ENCODE measurements at regions not wholly inside any gene's neighbourhood (a gene's known extent, or its start where the extent isn't known, plus 50 kb on each side); places are given as distances from the start of the nearest gene placed in this dataset.

DNA sequence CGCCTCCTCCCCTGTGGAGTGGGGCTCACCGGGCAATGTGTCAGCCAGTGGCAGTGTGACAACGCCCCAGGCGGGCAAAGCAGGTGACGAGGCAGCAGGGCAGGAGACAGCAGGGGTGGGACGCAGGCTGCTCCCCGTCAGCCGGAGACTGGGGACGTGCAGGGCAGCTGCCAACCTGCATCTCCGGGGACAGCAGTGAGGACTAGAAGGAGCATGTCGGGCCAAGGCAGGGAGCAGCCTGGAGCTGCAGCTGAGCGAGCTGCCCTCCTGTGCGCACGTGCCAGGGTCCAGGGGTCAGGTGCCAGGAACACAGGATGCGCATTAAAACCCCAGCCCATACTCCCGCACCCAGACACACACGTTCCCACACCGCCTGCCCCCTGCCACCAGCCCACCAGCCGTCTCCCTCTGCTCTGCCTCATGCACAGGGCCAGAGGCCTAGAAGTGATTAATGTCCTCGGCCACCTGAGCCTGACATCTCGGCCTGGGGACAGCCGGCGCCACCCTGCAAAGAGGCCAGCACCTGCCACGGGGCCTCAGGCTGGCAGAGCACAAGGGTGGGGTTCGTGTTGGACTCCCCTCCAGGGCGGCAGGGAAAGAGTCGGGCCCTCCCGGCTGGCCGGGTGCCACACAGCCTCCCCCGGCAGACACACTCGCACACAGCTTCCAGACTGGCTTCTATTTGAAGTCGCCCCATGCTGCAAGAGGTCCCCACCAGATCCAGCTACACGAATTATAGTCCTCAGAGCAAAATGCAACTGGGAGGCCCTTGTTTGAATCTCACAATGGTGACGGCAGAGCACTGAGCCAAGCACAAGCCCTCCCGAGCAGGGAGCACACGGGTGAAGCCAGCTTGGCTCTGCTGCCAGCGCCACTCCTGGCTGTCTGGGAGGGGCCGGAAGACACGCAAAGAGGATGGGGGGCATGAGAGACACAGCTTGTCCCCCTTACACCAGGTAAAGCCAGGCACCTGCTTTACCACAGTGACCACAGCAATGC lies 90.4 kb downstream of the RBFOX3 start:
- no peak for FAIRE-seq

DNA sequence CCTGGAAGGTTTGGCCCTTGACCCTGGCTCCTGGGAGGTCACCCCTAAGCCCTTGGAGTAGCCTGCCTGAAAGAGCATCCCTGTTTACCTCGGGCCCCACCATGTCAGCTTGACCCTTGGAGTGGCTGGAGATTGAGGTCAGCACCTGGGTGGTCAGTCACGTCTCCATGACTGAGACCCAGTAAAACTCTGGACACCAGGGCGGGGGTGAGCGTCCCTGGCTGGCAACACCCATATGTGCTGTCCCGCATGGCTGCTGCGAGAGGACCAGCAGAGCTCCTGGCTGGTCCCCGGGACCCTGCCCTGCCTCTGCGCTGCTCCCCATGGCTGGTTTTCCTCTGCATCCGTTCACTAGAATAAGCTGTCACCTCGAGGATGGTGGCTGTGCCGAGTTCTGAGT lies 91.2 kb downstream of the RBFOX3 start:
- FAIRE-seq, result no peak

DNA sequence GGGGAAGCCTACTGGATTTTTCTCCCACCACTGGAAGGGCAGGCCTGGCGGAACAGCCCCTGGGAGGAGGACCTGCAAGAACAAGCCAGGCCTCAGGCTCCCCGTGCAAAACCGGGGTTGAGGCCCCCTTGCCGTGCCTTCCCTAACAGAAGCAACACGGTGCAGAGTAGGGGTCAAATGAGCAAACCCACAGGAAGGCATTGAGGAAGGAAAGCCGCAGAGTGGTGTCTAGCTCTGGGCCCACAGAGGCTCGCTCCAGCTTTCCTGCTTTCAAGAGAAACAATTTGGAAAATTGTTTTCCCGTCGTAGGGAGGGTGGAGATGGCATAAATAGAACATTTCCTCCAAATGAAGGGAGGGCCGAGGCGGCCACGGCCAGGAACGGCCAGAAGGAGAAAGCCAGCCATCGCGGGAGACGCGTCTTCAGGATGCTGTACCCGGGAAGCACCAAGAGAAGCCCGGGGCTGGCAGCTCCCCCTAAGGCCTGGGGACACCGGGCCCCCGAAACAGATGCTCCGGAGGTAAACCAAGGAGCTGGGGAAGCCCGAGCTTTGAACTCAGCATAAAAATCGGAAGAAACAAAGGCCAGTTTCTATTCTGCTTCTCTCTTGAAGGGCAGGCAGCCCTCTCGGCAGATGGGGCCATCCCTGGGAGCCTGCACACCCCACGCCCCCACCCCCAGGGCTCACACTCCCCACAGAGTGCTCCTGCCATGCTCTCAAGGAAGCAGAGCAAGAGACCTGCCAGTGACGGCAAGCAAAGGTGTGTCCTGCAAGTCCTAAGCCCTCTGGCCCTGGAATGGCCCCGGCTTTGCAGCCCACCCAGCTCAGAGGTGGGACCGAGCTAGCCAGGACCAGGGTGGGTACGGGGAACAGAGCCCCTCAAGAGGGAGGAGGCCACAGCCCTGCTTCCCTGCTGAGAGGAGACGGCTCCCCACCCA lies 92.0 kb downstream of the RBFOX3 start:
- FAIRE-seq, result no peak

DNA sequence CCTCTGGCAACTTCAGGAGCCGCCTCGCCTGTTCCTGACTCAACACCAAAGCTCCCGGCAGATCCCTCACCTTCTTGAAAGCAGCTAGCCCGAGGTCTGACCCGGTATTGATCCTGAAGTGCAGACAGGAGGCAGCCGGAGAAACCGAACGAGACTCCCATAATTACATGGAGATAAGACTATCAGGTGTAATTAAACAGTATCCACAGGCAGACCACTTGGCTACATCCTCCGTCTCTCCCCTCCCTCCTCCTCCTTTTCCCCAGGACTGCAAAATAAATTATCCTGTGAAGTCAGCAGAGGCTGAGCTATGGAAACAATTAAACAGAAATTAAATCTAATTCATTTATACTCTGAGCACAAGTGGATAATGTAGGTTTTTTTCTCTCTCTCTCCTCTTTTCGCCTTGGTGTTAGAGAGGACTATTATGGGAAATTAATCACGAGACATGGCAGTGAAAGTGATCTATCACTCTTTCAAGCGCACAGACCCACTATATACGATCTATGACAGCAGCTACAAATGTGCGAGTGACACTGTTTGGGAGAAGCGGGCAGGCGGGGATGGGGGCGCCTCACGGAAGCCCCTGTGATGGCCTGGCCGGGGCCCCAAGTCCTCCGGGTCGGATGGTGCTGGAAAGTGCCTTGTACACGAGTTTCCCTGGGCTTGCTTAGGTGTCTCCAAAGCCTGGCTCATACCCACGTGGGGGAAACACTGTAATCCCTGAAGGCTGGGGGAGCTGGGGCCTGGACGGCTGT lies 92.8 kb downstream of the RBFOX3 start:
- no peak for FAIRE-seq

DNA sequence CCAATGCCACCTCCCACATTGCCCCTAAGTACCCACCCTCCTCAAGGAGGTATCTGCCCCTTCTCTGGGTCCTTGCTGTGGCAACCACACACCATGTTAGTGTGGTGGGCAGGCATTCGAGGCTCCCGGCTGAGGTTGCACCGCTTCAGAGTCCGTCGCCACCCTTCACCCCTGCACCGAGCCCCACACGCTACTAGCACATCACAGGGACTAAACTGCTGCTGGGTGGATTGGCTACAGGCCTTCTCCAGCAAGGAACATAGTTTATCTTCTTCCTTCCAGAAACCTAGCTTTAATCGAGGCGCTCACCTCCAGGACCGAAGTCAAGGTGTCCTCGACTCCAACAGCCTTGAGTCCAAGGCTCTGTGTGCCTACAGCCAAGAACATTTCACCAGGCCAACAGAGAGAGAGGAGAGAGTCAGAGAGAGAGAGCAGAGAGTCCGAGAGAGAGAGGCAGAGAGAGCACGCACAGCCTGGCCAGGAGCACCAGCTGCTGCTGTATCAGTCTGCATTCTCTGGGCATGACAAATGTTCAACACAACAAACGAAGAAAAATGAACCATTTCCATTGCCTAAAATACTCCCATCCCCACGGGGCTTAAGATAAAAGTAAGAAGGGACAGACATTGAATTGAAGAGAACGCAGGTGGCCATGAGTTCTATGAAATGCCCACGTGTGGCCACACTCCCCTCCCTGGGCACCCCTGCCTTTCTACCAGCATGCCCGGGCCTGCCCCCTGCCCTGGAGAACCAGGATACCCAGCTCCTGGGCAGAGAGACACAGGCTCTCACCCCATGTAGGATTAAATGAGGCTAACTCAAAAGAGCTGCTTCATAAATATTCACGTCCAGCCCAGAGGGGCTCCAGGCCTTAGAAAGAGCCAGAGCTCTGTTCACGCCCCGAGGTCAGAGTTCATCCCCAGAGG lies 94.9 kb downstream of the RBFOX3 start:
- FAIRE-seq, result no peak

DNA sequence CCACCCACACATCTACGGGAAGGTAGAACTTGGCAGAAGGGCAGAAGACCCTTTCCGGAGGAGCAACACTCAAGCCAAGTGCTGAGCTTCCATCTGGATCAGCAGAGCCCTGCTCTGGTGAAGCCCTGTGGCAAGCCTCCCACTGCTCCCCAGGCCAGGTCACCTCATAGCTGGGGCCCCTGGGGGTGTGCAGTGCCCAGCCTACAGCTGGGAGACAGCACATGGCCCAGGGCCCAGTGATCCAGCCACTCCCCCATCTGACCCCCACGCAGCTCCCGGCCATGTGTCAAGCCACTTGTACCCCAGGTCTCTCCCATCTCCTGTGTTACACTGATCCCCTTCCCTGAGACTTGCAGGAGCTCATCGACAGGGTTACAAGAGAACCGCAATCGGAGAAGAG lies 95.7 kb downstream of the RBFOX3 start:
- no peak for FAIRE-seq

DNA sequence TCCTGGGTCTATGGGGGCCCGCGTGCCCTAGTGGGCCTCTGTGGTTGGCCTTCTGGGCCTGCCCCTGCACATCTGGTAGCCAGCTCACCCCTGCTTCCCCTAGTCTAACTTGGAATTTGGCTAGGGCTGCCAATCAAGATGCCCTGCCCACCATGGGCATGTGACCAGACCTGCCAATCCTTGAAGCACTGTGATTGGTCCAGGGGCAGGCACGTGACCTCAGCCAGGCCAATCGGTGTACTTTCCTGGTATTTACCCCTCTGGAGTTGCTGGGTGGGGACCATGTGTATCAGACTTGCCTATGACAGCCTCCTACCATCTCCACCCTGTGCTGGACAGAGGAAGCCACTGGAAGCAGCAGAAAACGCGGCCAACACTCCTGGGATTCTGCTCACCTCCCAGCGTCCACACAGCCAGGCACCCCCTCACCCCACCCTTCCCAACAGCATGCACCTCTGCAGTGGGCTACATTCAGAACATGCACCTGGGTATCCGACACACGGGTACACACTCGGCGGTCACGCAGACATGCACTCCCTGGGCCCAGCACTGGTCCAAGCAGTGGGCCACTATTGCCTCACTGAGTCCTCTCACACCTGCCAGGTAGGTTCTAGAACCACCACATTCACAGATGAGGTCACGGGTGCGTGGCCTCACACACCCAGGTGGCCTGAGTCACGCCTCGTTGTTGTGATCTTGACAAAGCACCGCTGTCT lies 96.9 kb downstream of the RBFOX3 start:
- FAIRE-seq, result no peak

DNA sequence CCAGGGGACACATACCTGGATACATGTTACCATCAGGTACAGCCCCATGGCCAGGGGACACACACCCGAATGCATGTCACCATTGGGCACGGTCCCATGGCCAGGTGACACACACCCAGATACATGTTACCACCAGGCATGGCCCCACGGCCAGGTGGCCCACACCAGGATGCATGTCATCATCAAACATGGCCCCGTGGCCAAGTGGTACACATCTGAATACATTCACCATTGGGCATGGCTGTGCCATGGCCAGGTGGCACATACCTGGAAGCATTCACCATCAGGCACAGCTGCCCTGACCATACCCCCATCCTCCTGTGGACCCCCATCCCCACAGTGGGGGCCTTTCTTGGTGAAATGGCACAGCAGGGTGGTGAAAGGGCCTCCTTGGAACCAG lies 97.6 kb downstream of the RBFOX3 start:
- FAIRE-seq, result no peak

DNA sequence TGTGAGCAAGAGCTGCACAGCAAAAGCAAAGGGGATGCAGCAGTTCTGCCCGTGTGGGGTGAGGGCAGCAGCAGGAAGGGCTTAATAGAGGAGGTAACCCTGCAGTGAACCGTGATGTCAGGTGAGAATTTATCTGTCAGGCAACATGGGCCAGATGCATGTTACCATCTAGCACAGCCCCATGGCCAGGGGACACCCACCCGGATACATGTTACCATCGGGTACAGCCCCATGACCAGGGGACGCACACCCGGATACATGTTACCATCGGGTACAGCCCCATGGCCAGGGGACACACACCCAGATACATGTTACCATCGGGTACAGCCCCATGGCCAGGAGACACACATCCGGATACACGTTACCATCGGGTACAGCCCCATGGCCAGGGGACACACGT lies 99.4 kb downstream of the RBFOX3 start:
- FAIRE-seq, result no peak

DNA sequence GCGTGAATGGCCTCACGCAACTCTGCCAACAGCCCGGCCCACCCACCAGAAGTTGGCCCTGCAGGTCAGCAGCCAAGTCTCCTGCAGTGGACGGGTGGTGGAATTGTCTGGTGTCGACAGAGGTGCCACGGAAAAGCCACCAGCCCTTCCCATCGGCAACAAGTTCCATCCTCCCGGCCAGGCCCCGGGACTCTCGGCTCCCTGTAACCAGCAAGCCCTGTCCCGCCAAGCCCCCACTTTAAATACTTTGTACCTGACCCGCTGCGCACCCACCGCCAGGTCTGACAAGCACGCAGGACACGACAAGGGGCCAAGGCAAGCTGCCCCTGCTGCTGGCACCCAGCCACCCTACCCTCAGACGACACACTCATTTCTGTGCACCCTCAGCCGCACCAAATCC lies 100.8 kb downstream of the RBFOX3 start:
- FAIRE-seq, result no peak

DNA sequence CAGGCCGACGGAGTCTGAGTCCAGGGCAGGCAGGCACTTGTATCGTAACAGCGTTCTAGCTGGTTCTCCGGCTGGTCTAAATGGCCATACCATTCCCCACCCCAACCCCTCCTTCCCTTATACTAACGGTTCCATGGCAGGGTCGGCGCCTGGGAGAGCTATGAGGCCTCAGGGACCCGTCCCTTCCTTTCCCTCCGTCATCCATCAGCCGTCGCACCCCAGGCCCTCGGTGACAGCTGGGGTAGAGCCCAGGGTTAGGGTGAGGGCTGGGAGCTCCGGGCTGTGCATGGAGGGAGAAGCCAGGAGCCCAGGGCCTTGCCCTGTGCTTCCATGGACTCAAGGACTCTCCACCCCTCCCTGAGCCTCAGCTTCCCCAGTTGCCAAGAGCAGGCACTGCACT lies 101.4 kb downstream of the RBFOX3 start:
- no peak for FAIRE-seq

DNA sequence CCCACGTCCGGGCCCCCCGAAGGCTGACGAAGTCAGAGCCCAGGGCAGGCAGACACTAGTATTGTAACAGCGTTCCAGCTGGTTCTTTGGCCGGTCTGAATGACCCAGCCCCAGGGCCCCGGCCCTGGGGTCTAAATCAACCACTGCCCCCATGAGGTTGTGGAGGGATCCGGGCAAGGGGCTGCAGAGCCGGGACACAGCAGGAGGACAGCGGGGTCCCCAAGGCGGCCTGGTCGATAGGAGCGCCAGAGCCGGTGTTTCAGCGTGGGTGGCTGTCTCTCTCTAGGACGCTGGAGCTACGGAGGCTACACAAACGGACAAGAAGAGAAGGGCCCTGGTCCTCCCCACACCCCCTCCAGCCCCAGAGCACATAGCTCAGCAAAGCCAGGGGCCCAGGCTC lies 101.8 kb downstream of the RBFOX3 start:
- no peak for FAIRE-seq

DNA sequence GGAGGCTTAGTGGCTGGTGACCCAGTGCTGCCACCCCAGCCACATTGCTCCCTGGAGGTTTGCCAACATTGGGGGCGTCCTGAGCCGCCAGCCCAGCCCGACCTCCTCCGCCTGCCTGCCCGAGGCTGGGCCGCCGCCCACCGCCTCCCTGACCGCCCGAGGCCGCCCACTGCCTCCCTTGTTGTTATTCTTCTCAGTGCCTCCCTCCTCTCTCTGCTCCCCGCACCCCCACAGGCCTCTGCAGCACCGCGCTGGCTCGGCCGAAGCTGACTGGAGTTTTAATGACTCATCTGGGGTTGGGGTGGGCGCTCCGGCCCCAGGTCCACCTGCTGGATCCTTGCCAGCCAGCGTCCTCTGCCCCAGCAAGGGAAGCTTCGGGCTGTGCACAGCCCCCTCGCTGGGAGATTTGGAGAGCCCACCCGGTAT lies 102.5 kb downstream of the RBFOX3 start:
- no peak for FAIRE-seq

DNA sequence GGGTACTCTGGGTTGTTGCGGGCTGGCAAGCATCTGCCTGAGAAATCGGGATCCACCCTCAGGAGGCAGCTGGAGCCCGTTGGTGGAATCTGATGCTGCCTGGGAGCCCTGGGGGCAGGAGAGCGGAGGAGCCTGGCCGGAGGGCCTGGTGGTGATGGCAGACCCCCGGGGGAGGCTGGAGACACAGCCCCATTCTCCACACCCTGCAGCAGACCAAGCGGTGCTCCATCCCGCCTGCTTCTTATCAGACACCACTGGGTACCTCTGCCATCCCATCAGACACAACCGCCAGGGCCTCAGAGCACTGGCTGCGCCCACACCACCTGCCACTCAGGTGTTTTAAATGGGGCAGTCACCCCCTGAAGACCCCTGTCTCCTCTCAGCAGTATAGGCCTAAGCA lies 103.9 kb downstream of the RBFOX3 start:
- no peak for FAIRE-seq

DNA sequence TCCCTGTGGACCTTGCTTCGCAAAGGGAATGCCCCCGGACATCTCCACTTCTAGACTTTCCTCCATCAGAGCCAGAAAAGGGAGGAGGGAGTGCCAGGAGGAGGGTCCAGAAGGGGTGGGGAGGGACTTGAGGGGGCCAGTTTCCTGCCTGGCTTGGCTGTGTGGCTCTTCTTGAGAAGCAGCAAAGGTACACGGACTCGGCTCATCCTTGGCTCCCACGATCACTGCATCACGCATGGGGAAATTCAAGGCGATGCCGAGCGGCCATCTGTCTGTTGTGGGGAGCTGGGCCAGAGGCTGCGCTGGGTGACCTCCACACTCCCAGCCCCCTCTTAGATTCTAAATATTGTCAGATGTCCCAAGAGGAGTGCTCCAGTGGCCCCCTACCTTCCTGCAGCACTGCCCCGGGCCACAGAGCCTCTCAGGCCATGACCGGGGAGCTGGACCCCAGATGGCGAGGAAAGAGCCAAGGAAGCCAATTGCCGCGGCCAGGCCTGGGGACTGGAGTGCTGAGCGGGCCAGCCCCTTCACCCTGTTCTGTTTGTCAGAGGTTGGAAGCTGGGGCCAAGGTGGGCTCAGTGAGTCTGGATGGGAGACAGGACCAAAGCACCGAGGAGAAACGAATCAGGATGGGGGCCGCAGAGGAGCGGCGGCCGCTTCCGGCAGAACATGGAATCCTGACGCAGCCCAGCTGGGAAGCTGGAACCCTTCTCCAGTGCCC lies 104.5 kb downstream of the RBFOX3 start:
- no peak for FAIRE-seq

DNA sequence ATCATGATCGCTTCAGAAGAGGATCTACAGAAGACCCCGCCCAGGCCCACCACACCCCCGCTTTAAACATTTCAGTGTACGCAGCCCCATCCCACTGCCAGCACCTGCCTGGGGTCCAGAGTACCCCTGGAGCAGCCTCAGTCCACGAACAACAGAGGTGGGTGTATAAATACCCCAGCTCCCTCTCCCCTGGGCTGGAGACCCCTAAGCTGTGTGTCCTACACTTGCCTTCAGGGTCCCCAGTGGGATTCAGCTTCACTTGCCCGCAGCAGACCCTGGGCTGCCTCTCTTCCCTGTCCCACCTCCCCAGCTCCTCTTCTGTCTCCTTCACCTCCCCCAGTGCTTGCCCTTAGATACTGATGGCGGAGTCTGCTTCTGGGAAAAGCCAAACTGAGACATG lies 105.7 kb downstream of the RBFOX3 start:
- no peak for FAIRE-seq

DNA sequence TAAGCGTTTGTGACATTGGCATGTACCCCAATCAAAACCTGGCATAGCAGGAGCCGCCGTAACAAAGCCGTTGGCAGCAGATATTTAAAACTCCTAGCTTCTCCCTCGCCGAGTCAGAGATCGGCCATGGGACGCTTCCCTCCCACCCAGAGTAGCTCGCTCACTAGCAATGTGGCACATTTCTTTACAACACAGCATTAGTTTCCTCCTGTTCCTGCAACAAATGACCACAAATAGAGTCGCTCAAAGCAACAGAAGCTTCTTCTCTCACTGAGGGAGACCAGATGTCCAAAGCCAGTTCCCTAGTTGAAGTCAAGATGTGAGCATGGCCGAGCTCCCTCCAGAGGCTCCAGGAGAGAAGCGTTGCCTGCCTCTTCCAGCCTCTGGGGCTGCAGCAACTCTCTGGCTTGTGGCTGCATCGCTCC lies 106.7 kb downstream of the RBFOX3 start:
- FAIRE-seq, result no peak

DNA sequence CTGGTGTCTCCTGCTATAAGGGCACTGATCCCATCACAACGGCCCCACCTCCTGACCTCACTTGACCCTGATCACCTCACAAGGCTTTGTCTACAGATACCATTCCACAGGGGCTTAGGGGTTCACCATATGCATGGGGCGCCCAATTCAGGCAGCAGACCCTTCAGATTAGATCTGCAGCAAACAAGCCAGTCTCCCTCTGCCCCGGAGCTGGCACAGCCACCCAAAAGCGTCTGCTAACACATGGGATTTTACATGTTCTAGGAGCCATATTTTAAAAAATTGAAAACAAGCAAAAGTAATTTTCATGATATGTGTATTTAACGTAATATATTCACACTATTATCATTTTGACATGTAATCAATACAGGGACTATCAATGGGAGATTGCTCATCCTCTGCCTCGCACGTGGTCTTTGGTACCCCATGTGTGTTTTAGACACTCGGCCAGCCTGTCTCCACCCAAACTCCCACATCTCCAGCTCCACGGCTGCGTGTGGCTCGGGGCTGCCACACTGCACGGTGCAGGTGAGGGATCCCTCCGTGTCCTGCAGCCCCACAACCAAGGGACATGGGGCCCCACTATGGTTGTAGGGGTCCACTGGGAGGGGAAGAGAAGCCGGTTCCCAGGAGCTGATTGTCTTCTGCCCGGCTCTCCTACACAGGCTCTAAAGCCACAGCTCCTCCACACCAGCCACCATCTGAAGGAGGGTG lies 107.6 kb downstream of the RBFOX3 start:
- FAIRE-seq, result no peak

DNA sequence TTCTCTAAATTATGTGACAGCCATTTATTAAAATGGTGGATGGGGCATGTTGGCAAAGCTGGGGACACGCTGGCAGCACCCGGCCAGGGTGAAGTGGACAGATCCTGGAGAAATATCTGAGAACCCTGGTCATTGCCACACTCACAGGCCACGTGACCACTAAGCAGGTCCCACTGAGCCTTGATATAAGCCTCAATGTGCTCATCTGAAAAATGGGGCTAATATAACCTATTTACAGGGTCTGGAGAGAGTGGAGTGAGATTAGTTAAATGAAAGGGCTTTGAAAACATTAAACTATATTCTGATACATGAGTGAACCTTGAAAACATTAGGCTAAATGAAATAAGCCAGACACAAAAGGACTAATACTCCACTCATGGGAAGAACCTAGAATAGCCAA lies 108.9 kb downstream of the RBFOX3 start:
- FAIRE-seq, result no peak
